LHCN-M2 (cell line): ENCODE measurements at regions not wholly inside any gene's neighbourhood (a gene's known extent, or its start where the extent isn't known, plus 50 kb on each side); places are given as distances from the start of the nearest gene placed in this dataset.

Experiments used
- DNase-seq: peaks from one replicate; pipeline ENCODE4 v3.0.0-alpha.2; 2012; ENCODE audit warnings: low read depth

DNA sequence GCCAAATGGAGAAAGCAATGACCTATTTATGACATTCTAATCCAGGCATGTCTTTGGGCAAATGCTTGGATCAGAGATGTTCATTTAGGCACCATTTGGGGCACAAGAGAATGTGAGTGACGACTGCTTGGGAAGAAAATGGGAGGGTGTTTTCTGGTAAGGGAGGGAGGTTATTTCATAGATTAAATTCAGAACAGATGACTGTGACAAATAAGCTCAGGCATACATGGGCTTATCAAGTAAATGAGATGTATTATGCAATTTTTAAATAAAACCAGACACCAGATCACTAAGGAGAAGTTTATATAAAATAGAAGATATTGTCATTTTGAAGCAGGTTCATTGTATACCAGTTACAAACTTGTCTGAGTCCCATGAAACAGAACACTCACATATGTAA lies 71.4 kb upstream of the UGT8 start:
- DNase-seq: no peak

DNA sequence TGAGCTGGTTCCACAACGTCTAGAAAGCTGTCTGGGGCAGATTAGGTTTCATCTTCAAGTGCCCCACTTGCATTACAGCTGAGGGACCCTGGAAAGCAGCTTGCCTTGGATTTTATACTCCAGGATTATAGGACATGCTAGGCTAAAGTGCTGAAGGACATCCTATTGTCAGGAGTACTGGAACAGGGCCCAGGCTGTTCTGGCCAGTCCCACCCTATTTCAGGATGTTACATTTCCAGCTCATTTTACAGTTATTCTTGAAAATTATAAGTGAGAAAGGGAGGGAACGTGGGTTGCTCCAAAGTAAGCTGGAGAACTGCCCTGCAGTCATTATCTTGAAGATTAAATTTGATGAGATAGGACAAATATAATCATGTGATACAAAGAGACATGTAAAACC lies 71.0 kb upstream of the UGT8 start:
- no peak for DNase-seq

DNA sequence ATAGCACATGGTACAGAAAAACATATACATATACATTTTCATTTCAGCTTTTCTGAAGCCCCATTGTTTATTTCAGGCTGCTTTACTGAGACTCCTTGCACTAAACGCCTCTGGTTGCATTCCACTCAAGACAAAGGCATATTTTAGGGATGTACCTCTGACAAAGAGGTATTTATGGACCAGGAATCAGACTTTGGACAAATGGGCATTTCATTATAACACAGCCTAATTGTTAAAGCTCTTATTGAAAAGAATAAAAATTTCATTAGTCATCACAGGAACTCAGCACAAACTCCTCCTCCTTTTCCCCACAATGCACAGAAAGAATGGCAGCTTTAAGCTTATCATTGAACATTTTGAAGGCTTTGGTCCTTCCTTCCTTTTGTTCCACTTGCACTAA lies 62.9 kb upstream of the UGT8 start:
- no peak for DNase-seq

DNA sequence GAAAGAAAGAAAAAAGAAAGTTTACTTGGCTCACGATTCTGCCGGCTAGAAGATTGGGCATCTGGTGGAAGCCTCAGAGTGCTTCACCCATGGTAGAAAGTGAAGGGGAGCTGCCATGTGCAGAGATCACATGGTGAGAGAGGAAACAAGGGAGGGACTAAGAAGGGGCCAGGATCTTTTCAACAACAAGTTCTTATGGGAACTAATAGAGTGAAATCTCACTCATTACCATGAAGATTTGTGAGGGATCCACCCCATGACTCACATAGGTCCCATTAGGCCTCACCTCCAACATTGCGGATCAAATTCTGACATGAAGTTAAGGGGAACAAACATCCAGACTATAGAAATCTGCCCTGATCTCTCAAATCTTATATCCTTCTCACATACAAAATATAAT lies 61.3 kb upstream of the UGT8 start:
- no peak for DNase-seq

DNA sequence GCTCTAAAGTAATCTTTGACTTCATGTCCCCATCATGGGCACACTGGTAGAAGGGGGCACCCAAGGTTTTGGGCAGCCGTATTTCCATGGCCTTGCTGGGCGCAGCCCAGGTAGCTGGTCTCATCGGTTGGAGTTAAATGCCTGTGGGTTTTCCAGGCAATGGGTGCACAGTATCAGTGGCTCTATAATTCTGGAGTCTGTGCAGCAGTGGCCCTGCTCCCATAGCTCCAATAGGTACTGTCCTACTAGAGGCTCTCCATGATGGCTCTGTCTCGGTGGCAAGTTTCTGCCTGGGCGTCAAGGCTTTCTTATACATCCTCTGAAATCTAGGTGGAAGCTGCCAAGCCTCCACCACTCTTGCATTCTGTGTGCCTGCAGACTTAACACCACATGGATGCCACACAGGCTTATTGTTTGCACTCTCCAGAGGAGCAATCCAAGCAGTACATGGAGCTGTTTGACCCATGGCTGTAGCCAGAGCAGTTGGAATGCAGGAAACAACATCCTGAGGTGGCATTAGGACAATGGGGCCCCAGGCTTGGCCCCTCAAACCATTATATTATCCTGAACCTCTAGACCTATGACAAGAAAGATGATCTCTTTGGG lies 60.5 kb upstream of the UGT8 start:
- DNase-seq: no peak

GRCh38 chr4:114539985-114540384 lies 58.6 kb upstream of the UGT8 start:
- DNase-seq: no peak

GRCh38 chr4:114547340-114548134 lies 51.1 kb upstream of the UGT8 start:
- no peak for DNase-seq
